ENCODE measurements at regions not wholly inside any gene's neighbourhood (a gene's known extent, or its start where the extent isn't known, plus 50 kb on each side); places are given as distances from the start of the nearest gene placed in this dataset.

DNA sequence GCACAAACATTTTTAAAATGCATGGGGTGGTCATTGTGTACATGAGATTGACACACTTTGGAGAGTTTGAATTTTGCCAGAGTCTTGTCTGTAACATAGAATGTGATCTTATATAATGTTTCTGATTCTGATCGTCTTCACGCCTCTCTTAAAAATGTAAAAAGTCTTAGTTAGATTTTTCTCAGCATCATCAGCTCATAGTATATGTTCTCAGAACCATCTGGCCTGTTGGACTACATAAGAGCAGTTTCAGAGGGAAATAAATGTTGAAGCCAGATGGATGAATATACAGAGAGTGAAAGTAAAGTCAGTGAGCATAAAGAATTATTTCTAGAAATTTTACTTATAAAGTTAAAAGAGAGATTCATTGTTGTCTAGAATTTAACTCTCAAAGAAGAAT, 789.9 kb upstream of the MIR17HG start:
- intact Hi-C loops (cut with micrococcal nuclease): no loop called here
- Histone ChIP-seq H3K4me3 (no peak overlapping the region), H3K4me1 (no peaks in the 10 kb centered on the region), H3K9me3 (replicated peaks) (no peaks in the 10 kb centered on the region), H3K27ac (replicated peaks) (no peak overlapping the region), H3K36me3 (no peaks in the 10 kb centered on the region), H3K27me3 (ENCODE audit: low read depth) (no peaks in the 10 kb centered on the region)
- TF ChIP-seq, protein P1, sequence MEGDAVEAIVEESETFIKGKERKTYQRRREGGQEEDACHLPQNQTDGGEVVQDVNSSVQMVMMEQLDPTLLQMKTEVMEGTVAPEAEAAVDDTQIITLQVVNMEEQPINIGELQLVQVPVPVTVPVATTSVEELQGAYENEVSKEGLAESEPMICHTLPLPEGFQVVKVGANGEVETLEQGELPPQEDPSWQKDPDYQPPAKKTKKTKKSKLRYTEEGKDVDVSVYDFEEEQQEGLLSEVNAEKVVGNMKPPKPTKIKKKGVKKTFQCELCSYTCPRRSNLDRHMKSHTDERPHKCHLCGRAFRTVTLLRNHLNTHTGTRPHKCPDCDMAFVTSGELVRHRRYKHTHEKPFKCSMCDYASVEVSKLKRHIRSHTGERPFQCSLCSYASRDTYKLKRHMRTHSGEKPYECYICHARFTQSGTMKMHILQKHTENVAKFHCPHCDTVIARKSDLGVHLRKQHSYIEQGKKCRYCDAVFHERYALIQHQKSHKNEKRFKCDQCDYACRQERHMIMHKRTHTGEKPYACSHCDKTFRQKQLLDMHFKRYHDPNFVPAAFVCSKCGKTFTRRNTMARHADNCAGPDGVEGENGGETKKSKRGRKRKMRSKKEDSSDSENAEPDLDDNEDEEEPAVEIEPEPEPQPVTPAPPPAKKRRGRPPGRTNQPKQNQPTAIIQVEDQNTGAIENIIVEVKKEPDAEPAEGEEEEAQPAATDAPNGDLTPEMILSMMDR (IDR thresholded peaks at IDR 0.05; ENCODE audit: borderline replicate concordance): no peak
- no peak for DNase-seq

DNA sequence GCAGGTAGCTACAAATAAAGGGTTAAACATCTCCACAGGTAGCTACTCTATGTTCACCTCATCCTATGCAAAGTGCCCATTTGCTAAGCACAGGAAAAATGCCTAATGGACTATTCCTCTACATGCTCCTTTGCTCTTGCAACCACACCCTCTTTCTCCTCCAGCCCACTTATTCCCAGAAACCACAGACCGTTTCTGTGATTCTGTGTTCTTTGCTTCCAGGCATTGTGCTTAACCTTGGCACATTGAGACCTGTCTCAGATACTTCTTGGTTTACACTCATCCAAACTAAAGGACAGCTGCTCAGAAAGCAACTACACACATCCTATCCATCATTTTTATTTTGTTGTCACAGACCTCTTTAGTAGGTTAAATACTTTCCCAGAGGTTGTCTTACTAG, 785.0 kb upstream of the MIR17HG start:
- Histone ChIP-seq H3K4me1 (no peaks in the 10 kb centered on the region), H3K9me3 (replicated peaks) (no peaks in the 10 kb centered on the region), H3K27me3 (ENCODE audit: low read depth) (no peaks in the 10 kb centered on the region), H3K36me3 (no peaks in the 10 kb centered on the region), H3K27ac (replicated peaks) (no peak overlapping the region), H3K4me3 (no peak overlapping the region)
- intact Hi-C loops (cut with micrococcal nuclease): no loop called here
- TF ChIP-seq, protein P1 (IDR thresholded peaks at IDR 0.05; ENCODE audit: borderline replicate concordance): no peak
- DNase-seq: no peak

DNA sequence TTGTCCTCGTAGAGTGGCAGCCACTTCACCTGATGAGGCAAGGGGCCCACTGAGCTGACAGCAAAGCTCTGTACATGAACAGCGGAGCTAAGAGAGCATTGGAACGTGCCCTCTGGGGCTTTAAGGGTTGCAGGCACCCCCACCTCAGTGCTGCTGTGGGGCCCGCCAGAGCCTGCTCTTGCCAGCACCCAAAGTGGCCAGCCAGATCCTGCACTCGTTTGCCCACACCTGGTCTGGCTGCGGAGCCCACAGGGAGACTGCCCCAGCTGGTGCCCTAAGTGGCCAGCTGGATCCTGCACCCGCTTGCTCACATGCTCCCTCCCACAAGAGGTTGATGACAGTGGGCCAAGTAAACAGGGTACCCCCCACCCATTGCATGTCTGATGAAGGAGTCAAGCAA, 783.4 kb upstream of the MIR17HG start:
- no peaks in the 10 kb centered on the region for H3K4me1 ChIP-seq

DNA sequence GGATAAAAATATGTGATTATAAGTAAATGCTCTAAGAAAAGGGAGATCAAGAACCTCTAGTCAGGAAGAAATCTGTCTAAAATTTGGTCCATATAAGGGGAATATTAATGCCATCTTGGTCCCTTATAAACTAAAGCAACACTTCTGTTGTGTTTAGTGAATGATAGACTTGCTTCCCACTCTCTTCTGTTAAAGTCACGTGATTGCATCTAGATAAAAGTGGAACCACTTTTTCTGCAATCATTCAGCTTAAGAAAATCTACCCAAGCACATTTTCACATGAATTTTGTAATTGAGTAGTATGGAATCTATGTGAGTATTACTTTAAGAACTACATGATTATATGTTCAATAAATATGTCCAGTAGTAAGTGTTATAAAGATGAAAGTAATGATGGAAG, 782.9 kb upstream of the MIR17HG start:
- Histone ChIP-seq H3K9me3 (replicated peaks) (no peaks in the 10 kb centered on the region), H3K4me3 (no peak overlapping the region), H3K27ac (replicated peaks) (no peak overlapping the region), H3K27me3 (ENCODE audit: low read depth) (no peaks in the 10 kb centered on the region), H3K4me1 (no peaks in the 10 kb centered on the region), H3K36me3 (no peaks in the 10 kb centered on the region)
- TF ChIP-seq, protein P1 (IDR thresholded peaks at IDR 0.05; ENCODE audit: borderline replicate concordance): no peak
- intact Hi-C loops (cut with micrococcal nuclease): no loop called here
- DNase-seq: no peak

More for the DNA sequence above, 783.4 kb upstream of the MIR17HG start:
- no peak overlapping the region for H3K27ac ChIP-seq (replicated peaks)
- intact Hi-C loops (cut with micrococcal nuclease): no loop called here
- H3K9me3 ChIP-seq (replicated peaks): no peaks in the 10 kb centered on the region
- H3K36me3 ChIP-seq: no peaks in the 10 kb centered on the region
- no peaks in the 10 kb centered on the region for H3K27me3 ChIP-seq (ENCODE audit: low read depth)
- DNase-seq: no peak
- no peak overlapping the region for H3K4me3 ChIP-seq
- TF ChIP-seq, protein P1 (IDR thresholded peaks at IDR 0.05; ENCODE audit: borderline replicate concordance): no peak

DNA sequence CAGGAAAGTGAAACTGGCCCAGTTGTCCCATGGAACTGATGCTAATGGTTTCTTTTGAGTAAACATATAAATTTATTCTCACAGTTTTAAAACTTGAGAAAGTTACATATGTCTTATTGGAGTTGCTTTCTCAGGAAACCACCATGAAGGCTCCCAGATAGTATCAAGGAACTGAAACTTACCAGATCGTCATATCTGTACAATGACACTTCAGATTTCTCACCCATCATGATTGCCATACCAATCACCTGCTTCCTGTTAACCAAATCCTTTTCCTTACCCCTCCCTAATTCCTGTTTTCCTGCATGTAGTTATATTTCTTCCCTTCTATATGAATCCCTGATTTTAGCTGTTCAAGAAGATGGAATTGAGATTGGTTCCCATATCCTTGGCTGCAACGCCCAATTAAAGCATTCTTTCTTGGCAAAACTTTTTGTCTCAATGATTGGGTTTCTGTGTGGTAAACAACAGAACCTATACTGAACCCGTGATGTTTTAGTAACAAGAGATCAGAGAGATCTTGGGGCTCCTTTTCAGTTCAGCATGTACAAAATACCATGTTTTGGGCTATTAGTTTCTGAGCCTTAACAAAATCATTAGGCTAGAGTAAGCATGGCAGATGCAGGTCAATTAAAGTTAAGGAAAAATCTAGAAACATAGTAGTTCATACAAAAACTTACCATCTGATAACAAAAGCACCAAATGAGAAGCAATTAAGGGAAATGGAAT, 781.3 kb upstream of the MIR17HG start:
- no peaks in the 10 kb centered on the region for H3K4me1 ChIP-seq
- no peak for DNase-seq
- TF ChIP-seq, protein P1 (IDR thresholded peaks at IDR 0.05; ENCODE audit: borderline replicate concordance): no peak
- H3K36me3 ChIP-seq: no peaks in the 10 kb centered on the region
- H3K9me3 ChIP-seq (replicated peaks): no peaks in the 10 kb centered on the region
- H3K27me3 ChIP-seq (ENCODE audit: low read depth): no peaks in the 10 kb centered on the region
- no peak overlapping the region for H3K4me3 ChIP-seq
- intact Hi-C loops (cut with micrococcal nuclease): no loop called here
- H3K27ac ChIP-seq (replicated peaks): no peak overlapping the region

Measured in left ventricle myocardium inferior (tissue), 1 donor.